ENCODE measurements at regions not wholly inside any gene's neighbourhood (a gene's known extent, or its start where the extent isn't known, plus 50 kb on each side); places are given as distances from the start of the nearest gene placed in this dataset.
"Not testable (repeated sequence)": the region's sequence is repeated elsewhere in the genome, so short reads cannot be mapped to it uniquely, and the experiment has no call there.

DNA sequence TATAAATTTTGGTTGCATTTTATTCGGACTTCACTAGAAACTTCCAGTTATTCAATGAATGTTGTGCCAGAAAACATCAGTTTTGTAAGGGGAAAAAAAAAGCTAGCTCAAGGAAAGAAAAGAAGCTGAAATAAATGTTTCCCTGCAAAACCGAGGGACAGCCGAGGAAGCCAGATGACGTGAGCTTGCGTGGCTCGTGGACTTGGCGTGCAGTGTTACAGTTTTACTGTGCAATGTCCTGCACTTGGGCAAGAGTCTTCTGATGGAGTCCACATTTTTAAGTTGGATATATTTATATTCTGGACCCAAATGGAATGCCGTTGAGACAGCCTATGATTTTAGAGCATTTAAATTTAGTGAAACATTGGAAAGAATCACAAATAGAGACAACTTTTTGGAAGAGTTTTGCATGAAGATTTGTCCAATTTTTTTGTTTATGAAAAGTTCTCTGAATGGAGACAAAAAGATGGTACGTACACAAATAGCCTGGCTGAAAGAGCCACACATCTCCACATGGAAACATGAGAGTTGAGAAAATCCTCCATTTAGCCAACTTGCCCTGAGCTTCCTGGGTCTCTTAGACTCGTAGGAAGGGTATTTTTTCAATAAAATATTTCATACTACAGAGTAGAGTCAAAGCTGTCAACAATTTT, 210.5 kb downstream of the BANP start:
- FAIRE-seq: not testable (repeated sequence)

DNA sequence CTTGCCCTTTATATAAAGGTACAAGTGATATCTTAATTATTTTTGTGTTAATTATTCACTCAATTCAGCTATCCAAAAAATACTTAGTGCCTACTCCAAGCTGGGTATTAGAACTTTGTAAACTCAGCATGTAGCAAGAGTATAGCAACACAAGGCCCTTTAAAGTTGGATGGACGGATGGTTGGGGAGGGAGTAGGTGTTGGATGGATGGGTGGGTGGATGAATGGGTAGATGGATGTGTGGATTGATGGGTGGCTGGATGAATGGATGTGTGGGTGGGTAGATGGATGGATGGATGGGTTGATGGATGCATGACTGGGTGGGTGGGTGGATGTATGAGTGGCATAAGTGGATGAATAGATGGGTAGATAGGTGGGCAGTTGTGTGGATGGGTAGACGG, 211.5 kb downstream of the BANP start:
- FAIRE-seq; DNase-seq (ENCODE audit: extremely low spot score, insufficient read length, low read depth): not testable (repeated sequence)

More for the DNA sequence above, 210.5 kb downstream of the BANP start:
- not testable (repeated sequence) for DNase-seq (ENCODE audit: extremely low spot score, insufficient read length, low read depth)

DNA sequence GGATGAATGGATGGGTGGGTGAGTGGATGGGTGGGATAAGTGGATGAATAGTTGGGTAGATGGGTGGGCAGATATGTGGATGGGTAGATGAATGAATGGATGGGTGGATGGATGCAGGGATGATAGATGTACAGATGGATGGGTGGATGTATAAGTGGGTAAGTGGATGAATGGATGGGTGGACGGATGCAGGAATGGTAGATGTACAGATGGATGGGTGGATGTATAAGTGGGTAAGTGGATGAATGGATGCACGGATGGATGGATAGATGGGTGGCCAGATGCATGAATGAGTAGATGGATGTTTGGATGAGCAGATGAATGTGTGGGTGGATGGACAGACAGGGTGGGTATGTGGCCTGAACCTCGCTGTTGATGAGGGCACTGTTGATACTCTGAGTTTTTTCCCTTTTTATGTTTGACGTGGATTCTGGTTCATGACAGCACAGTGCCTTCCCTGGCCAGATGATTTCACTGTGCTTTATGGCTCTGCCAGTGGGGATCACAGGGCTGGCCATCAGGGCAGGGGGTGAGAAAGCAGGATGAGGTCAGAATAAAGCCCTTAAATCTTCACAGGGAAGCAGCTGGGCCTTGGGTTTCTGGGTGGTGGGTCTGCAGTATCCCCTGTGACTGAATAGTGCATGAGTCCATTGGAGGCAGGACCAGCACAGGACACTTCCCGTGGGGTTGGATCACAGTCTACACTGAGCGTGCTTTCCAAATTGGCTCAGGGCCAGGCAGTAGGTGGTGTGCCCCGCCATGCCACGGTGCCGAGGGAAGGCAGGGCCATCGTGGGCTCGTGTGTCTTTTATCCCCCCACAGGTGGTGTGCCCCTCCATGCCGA, 213.2 kb downstream of the BANP start:
- not testable (repeated sequence) for FAIRE-seq; DNase-seq (ENCODE audit: extremely low spot score, insufficient read length, low read depth)

DNA sequence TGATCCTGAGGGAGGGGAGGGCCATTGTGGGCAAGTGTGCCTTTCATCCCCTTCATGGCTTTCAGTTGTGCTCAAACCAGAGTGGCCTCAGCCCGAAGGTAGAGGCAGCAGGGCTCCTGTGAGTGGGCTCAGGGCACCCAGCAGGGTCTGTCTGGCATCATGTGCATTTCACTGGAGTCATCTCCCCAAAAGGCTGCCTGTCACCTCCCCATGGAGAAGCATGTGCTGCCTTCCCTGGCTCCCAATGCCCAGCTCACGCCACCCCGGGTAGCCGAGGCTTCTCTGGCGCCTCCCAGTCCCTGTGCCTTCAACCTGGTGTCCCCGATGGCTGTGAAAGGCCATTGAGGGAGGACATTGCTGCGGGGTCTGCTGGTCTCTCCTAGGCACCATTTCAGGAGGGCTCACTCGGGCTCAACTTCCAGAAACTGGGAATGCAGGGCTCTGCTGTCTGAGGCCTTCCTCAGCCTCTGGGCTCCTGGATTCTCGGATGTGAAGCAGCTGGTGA, 213.9 kb downstream of the BANP start:
- not testable (repeated sequence) for FAIRE-seq; DNase-seq (ENCODE audit: extremely low spot score, insufficient read length, low read depth)

DNA sequence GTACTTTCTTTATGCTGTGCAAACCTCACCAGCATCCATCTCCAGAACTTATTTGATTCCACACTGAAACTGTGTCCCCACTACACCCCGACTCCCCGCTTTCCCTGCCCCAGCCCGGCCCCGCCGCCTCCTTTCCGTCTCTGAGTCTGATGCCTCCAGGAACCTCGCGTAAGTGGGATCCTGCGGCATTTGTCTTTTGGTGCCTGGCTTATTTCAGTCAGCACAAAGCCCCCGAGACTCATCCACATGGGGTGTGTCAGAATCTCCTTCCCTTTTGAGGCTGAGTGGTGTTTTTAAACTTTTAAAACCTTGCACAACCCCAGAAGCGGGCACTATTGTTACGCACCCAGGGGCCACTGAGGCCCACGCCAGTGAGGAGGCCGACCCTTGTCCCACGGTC, 214.4 kb downstream of the BANP start:
- not testable (repeated sequence) for DNase-seq (ENCODE audit: extremely low spot score, insufficient read length, low read depth); FAIRE-seq

DNA sequence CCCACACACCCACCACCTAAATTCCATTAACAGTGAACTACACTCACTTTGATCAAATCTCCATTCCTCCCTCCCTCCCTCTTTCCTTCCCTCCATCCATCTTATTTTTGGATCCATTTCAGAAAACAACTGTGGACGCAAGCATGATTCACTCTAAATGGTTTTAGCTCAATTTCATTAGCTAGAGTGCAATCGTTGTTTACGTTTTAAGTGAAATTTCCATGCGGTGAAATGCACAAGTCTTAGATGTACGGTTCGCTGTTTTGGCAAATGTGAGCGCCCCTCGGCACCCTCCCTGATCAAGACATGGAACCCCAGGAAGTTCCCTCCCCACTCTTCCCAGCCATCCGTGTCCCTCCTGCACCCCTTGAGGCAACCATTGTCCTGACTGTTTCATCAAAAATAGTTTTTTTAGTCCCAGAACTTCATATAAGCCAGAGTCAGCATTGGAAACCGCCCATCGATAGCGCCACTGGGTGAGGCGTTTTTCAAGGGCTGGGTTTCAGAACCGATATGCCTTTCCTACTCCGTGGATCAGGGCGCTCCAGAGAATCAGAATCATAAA, 215.1 kb downstream of the BANP start:
- not testable (repeated sequence) for FAIRE-seq

DNA sequence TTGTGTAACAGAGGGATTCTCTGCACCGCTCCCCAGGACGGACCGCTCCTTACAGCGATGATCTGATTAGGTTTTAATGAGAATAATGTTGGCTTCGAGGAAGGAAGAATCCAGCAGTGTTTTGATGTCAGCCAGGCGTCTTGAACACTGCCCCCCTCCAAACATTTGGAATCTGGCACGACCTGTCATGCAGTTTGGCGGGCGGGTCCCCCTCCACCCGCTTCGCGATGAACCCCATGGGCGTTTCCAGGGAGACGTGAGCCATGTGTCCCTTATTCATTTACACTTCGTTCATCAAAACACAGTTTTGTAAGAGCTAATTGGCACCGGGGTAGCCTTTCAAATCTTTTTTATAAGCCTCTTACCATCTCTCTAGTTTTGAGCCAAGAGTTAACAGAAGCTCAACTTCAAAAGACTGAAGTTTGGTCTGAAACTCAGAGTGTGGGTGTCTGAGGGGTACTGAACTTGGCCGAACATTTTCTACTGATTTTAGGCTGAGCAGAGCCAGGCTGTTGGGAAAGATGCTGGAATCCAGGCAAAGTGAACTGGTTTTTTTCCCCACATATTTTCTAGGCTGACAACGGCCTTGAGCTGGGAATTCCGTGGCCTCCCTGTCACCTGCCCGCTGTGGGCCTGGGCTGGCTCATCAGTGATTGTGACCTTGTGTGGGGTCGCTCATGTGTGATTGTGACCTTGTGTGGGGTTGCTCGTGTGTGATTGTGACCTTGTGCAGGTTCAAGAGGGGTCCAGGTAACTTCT, 214.8 kb upstream of the ZNF469 start:
- FAIRE-seq; DNase-seq (ENCODE audit: extremely low spot score, insufficient read length, low read depth): not testable (repeated sequence)

More for the DNA sequence above, 215.1 kb downstream of the BANP start:
- not testable (repeated sequence) for DNase-seq (ENCODE audit: extremely low spot score, insufficient read length, low read depth)

DNA sequence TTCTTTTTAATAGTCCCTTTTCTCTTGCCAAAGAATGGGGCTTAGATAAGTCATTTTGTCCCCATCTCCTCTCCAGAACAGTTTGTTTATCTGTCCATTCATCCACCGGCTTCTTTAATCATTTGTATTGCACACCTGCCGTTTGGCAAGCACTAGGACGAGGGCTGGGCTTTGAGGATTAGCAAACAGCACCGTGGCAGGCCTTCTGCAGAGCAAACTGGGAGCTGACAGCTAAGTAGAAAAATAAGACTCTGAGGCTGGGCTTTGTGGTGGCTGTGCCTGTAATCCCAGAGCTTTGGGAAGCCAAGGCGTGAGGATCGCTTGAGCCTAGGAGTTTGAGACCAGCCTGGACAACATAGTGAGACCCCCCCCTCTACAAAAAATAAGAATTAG, 214.2 kb upstream of the ZNF469 start:
- DNase-seq (ENCODE audit: extremely low spot score, insufficient read length, low read depth); FAIRE-seq: not testable (repeated sequence)

DNA sequence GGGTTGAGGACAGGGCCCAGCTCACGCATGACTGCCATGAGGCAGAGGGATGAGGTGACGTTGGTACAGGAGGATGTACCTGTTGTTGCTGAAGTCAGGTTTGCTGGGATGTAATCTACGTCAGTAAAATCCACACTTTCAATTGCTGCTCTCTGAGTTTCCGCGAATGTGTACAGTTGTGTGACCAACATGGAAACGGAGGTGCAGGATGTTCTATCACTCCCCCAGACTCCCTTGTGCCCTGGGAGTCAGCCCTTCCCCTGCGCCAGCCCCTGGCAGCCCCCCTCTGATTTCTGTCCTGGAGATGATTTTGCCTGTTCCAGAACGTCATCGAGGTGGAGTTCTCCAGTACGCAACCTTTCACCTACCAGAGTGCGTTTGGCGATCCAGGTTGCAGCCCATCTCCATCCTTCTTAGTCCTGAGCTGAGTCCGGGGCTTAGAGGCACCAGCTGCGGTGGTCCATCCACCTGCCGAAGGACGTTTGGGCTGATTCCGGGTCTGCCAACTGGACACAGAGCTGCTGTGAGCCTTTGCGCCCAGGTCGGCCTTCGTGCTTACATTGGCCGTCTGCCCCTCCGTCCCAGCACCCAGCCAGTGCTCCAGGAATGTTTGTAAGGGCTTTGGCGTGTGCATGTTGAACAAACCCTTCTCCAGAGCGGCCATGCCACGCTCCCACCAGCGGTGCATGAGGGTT, 213.5 kb upstream of the ZNF469 start:
- not testable (repeated sequence) for DNase-seq (ENCODE audit: extremely low spot score, insufficient read length, low read depth); FAIRE-seq

DNA sequence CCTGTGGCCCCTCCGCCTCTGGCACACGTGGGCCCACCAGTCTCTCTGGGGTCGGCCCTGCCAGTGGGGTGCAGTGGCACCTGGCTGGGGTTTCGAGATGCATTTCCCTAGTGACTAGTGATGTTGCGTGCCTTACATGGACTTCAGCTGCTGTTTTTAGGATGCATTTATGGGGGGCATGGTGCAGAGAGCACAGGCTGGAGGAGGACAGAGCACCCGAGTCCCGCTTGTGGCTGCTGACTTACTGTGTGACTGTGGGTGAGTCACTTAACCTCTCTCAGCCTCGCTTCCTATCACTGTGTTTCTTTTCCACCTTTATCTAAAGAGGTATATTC, 213.0 kb upstream of the ZNF469 start:
- DNase-seq (ENCODE audit: extremely low spot score, insufficient read length, low read depth); FAIRE-seq: not testable (repeated sequence)

DNA sequence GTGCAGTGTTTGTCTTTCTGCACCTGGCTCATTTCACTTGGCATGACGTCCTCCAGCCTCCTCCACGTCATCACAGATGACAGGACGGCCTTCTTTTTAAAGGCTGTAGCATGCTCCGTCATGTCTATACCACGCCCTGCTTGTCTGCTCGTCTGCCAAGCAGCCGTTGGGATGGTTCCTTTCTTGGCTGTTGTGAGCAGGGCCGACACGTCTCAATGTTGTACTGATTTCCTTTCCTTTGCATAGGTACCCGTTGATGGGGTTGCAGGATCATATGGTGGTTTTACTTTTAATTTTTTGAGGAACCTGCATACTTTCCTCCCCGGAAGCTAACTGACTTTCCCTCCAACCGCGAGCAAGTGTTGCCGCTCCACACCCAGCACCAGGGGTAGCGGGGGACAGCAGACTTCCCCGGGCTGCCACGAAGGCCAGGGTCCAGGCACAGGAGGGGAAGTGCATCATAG, 212.2 kb upstream of the ZNF469 start:
- no peak for FAIRE-seq
- no peak for DNase-seq (ENCODE audit: extremely low spot score, insufficient read length, low read depth)

DNA sequence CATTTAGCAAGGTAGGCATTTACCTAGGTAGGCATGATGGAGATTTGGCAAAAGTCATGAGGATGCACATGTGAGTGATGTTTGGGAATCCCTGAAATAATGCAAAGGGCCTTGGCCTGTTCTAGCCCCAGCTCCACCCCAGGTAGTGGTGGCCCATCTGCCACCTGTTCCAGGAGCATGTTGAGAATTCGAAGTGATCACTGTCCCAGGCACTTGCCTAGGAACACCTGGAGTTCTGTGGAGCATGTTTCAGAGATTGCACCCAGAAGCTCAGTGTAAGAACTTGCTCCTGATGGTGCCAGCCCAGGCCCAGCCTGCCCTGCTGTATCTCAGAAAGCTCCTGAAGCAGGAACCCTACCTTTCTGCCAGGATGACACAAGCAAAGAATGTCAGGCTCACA, 211.6 kb upstream of the ZNF469 start:
- DNase-seq (ENCODE audit: extremely low spot score, insufficient read length, low read depth); FAIRE-seq: not testable (repeated sequence)

DNA sequence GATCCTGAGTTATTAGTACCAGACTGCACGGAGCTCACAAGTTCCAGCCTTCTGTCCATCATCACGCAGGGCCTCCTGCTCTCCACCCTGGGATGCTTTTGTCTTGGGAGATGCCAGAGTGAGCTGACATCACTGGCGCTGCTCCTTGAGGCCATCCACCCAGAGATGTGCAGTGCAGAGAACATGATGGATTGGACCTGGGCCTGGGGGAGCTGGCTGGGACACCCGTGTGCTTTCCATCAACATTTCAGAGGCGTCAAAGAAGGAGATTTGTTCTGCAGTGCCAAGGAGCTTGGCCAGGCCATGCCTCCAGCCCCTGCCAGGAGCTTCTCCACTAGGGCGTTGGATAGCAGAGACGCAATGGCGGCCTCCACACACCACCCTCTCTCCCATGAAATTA, 206.6 kb upstream of the ZNF469 start:
- not testable (repeated sequence) for DNase-seq (ENCODE audit: extremely low spot score, insufficient read length, low read depth); FAIRE-seq

DNA sequence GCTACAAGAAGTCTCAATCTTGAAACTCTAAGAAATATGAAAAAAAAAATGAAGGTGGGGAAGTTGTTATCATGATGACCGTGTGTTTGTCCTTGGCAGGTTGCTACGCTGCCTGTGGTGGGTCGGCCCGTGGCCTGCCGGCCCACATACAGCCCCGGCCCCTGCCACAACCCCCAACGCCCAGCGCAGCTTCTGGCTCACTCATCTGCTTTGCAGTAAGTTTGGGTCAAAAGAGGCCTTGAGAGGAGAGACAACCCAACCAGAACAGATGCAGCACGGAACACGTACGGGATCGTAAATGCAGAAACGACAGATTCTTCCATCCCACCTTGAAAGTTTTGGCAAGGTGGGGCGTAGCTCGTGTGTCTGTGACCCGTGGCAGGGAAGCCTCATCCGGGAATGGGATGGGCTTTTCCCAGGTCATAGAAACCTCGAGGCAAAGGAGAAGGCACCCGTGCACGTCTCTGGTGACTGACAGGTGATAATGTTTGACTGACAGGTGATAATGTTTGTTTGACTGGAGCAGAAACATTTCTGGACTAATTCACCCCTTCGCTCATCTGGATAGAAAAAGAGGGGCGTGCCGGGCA, 206.1 kb upstream of the ZNF469 start:
- not testable (repeated sequence) for FAIRE-seq; DNase-seq (ENCODE audit: extremely low spot score, insufficient read length, low read depth)

DNA sequence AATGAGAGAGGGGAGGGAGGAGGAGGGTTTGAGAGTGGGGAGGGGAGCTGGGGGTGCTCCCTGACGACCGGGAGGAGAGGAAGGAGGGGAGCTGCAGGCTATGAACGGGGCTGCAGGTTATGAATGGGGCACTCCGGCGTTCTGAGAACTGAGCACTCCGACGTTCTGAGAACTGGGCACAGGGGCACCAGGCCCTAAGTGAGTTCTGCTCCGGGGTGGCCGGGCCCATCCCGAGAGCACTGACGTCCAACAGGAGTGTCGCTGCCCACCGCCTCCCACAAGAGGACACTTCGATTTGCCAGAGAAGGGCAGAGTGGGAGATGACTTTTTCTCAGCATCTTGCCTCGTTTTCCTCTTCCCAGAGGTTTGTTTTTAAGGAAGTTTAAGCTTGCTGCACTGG, 204.5 kb upstream of the ZNF469 start:
- FAIRE-seq; DNase-seq (ENCODE audit: extremely low spot score, insufficient read length, low read depth): not testable (repeated sequence)

DNA sequence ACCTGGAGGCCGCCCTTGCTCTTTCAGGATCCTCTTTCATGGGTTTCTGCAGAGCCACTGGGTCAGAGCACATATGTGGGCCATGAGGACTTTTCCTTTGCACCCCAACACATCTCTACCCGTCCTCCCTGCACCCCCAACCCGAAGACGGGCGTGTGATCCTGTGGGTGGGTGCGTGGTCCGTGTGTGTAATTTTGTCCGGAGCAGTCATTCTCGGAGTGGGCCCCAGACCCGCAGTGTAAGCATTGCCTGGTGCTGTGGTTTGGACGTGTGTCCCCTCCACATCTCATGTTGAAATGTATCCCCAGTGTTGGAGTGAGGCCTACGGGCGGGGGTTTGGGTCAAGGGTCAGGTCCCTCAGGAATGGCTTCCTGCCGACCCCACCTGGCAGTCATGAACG, 203.9 kb upstream of the ZNF469 start:
- not testable (repeated sequence) for FAIRE-seq; DNase-seq (ENCODE audit: extremely low spot score, insufficient read length, low read depth)

DNA sequence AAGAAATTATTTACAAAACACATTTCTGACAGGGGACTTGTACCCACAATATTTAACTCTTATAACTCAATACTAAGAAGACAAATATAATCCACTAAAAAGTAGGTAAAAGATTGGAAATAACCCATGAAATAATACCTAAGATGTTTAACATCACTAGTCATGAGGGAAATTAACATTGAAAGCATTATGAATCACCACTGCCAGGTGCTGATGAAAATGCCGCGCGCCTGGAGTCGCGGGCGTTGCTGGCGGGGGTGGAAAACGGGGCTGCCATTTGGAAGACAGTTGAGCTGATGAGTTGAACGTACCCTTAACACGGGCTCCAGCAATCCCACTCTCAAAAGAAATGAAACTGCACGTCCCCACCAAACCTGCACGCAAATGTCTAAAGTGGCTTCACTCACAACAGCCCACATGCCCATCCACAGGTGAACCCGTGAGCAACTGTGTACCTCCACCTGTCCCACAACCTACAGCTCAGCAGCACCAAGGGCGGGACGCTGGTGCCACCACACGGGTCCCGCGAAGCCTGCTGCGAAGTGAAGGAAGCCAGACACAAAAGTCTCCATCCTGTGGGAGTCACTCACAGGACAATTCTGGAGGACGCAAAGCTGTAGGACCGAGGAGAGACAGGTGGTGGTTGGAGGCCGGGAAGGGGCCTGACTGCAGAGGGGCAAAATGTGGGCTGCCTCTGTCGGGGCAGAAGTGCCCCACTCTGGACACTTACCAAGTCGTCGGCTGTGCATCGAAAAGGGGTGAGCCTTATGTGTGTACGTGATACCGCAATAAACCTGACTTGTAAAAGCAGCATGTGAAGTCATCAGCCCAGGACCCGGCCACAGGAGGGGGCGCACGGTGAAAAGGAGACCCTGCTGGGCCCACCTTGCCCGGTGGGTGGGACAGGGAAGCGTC, 199.5 kb upstream of the ZNF469 start:
- DNase-seq (ENCODE audit: extremely low spot score, insufficient read length, low read depth); FAIRE-seq: not testable (repeated sequence)

DNA sequence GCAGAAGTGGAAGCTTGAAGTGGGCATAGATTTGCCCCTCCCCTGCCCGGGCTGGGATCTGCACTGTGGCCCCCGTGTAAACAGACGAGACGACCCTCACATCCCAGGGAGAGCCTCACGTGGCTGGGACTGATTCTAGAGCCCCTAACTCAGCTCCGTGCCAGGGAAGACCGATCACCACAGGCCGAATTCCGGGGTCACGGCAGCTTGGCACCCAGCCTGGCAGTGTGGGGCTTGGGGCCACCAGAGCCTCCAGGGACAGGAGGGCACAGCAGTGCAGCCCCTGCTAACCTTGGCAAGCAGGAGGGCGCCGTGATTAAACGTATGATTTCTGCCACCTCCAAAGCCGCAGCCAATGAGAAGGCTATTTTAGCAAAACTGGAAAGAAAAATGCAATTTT, 198.7 kb upstream of the ZNF469 start:
- not testable (repeated sequence) for FAIRE-seq; DNase-seq (ENCODE audit: extremely low spot score, insufficient read length, low read depth)

Measured in GM18507 (cell line).